ENCODE measurements at regions not wholly inside any gene's neighbourhood (a gene's known extent, or its start where the extent isn't known, plus 50 kb on each side); places are given as distances from the start of the nearest gene placed in this dataset.

DNA sequence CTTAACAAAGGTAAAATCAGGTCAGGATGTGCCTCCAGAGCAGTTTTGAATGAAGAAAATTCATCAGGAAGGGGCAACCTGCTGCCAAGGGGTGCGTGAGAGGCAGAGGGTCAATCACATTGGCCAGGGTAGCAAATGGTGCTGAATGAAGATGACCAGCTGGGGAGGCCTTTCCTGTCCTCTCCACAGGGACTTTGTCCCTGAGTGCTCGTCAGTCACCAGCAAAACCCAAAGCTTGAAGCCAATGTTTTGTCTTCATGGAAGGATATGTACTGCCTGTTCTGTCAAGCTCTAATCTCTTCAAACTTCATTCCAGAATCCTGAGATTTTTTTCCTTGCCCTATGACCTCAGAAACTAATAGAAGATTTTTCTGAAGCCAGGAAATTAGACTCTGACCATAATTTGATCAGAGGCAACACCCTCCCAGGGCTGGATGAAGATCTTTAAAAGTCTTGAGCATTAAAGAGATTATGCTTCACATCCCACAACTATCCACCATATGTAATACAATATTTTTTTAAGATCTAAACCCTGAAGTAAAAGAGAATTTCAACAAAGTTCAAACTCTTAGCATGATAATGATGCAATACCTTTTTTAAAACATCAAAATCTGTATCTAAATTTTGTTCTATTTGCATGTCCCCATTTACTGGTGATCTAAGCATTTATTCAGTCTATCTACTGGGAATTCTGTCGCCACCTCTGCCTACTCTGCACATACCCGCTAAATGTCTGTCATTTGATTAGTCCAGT, 243.0 kb downstream of the SNX13 start:
- peak; percentile 21 for DNase-seq

DNA sequence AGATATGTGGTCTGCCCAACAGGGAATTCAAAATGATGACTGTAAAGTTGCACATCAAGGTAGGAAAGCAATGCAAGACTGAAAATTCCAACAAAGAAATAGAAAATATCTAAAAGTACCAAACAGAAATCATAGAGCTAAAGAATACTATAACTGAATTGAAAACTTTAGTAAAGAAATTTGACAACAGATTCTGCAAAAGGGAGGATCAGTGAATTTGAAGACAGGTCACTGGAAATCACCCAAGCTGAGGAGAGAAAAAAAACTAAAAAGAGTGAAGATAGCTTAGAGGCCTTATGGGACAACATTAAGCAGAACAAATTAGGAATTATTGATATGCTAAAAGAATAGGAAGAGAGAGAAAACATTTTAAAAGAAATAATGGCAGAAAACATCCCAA, 240.6 kb downstream of the SNX13 start:
- no peak for DNase-seq

DNA sequence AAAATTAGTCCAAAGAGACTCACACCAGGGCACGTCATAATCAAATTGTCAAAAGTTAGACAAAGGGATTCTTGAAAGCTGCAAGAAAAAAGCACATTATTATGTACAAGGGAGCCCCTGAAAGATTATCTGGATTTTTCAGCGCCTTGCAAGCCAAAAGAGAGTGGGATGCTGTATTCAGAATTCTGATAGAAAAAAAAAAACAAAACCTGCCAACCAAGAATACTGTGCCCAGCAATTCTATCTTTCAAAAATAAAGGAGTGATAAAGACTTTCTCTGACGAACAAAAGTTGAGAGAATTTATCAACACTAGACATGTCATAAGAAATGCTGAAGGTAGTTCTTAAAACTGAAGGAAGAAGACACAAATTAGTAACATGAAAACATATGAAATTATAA, 240.2 kb downstream of the SNX13 start:
- no peak for DNase-seq

DNA sequence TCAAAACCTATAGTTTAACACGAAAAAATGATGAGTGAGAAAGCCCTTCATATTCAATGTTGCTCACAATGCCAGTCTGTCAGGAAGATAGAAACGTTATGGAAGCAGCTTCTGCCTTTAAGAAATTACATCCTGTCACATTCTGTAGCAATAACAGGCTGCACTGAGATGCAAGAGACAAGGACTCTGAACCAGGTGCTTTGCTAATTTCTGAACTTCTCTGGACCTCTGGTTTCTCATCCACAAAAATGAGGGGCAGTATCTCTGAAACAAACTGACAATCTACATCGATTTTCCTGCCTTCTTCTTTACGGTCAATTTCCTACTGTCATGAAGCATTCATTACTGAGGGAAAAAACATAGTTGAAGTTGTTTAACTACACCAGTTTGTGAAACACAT, 234.0 kb downstream of the SNX13 start:
- DNase-seq: no peak

DNA sequence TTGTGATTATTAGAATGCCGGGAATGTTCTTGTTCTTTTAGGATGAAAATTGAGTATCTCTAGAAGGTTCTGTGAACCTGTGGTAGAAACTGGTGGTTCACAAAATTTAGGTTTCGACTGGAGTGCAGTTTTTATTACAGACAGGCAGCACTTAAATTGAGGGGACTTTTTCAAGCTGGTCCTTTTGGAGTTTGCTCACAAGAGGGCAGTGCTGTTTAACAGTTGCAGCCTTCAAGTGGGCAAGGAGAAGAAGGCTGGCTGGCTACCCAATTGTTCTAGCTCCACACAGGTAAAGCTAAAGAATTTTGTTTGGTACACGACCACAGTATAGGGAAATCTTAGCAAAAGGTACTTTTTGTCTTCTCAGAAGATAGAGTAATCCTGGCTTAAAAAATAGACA, 233.6 kb downstream of the SNX13 start:
- peak; percentile 70 for DNase-seq

DNA sequence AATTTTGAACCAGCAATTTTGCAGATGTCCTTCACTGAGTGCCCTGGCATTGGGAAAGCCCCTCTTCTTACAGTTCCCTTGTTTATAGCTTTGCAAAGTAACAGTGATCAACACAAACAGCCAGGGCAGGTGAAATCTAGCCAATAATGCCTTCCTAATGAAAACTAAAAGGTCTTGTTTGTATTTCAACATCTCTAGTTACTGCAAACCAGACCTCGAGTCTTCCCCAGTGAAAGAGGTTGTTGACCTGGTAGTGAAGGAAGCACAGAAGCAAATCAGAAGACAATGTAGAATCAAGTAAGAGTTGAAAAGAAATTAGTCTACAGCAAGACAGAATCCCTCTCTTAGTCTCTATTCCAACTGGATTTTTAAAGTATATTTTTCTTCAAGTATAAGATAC, 231.2 kb downstream of the SNX13 start:
- no peak for DNase-seq

DNA sequence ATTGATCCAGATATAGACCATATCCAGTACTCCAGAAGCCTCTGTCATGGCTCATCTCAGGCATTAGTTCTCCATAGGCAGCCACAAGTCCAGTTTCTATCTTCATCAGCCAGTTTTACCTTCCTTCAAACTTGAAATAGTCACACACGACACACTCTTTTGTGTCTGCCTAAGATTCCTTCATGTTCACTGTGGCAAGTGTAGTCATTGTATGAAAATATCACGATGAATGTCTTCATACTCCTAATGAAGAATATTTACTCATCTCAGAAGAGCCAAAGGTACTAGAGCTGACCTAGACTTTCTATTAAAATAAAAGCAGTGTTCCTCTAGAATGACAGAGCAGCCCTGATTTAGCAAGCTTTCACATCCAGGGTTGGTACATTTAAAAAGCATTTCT, 230.7 kb downstream of the SNX13 start:
- DNase-seq: no peak

DNA sequence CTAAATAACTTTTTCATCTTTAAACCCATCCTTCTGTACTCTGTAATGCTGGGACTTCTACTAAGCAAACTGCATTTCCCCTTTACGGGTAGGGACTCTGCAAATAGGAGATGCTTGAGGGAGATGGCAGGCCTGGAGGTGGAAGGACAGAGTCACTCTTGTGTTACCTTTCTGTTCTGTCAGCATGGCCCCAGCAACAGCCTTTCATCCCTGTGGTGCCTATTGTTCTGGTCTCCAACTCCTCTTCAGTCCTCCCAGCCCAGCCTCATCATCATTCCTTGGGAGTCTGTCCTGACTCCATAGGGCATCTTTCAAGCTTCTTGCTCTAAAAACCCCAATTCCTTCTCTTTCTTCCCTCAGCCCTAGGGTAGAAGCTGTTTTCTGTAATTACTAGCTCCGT, 230.0 kb downstream of the SNX13 start:
- DNase-seq: no peak

DNA sequence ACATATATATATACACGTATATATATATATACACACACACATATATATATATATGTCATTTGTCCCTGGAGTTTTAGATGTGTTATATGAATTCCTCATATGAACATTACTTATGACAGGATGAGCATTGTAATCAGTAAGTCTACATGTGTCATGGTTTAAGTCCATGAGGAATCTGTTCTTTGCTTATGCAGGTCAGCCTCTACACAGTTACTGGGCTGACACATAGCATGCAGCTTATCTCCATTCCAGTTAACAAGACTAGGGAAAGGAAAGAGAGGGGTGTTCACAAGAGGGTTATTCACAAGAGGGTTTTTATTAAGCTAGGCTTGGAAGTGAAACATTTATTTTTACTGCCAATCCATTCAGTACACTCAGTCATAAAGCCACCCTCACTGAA, 226.7 kb downstream of the SNX13 start:
- DNase-seq: no peak

DNA sequence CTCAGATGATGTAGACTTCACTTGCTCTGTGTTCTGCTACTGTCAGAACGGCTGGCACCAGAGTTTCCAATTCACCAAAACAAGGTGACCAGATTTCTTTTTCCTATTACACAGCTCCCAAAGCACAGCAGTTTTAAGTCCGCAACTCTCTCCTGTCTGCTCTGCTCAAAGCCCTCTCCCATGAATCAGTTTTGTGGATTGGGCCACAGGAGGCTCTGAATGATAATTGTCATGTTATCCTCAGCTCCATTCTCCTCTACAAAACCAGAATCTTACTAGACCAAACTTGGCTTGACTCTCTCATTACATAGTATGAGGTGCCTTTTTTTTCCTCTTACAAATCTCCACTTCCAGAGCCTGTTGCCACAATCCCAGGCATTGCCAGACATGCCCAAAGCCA, 223.5 kb downstream of the SNX13 start:
- DNase-seq: no peak

DNA sequence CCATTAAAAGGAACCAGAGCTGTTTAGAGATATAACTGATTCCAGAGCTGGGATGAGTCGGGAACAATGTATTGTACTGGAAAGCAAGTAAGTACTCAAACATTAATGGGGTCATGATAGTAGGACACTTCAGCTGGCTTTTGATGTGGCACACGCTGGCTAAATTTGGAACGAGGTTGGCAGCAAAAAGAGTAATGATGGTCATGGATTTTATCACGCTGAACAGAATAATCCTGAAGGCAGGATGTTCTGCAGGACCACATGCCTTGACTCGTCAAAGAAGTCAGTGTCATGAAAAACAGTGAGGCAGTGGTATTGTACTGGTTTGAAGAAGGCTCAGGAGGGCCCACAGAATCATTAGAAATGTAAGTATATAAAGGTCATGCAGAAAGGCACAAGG, 220.3 kb downstream of the SNX13 start:
- no peak for DNase-seq

DNA sequence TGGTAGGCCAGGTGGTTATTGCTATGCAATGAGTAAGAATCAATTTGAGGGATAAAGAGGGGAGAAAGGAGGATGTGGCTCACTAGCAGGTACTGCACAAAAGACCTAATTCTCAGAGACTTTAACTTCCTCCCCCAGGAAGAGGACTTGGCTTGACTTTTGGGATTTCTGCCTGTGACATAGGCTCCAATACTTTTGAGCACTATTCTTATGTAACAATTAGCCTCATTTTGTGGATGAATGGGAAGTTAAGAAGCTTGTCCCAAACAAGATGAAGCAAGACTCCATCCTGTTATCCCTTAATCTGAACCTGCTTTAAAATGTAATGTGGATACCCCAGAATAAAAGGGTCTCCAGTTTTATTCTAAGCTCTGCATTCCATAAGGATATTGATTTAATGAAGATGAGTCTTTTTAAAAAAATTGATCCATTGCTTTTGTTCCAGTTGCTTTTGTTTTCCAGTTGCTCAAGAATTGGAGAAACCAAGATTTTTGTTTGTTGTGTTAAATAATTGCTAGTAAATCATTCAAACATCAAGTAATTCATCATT, 218.5 kb downstream of the SNX13 start:
- no peak for DNase-seq

DNA sequence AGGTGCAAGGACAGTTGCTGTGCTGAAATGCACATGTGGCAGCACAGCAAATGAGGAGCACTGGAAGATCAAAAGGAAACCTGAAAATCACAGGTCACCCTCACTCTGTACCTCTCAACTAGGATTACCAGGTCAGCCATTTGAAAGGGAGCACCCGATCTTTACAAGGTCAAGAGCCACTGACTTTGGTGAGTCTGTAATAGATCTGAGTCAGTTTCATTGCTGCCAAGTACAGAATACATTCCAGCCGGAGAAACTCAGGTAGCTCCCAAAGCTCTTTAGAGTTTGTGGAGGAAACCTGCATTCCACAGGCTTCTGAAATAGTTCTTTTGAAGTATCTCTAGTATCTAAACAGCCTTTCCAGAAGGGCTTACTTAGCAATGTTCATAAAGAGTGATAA, 217.5 kb downstream of the SNX13 start:
- DNase-seq: no peak

DNA sequence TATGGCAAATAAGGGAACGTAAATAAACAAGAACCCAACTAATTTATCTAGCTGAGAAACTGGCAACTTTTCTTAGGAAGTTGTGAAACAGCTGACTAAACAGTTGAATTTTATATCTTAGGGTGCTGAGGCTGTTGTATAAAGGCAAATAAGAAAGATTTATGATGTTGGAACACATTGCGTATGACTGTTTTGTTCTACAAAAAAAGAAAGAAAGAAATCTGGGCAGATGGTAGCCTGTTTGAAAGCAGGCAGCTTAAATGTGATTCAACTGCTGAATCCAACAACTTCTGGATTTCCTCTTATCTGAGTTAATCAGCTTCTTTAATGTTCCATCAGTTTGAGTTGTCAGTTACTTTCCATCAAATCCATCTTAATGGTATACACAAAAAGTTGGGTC, 214.5 kb downstream of the SNX13 start:
- DNase-seq: no peak

DNA sequence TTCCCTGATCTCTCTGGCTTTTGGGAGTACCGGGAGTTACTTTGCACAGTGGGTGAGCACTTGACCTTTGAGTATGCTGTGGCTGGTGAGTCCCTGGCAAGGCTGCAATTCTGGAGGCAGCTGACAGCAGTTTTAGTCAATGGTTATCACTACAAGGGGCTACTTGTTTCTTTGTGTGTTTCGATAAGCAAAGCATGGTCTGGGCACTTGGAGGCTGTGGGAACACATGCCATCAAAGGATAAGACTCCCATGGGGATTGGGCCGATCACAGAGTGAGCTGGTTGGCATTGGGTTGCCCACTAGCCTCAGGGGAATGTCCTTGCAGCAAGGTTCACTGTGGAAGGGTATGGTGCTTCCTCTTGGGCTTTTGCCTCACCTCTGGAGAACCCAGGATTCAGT, 208.2 kb downstream of the SNX13 start:
- DNase-seq: no peak

All from fibroblast of skin of right biceps (primary cell).